ENCODE measurements at regions not wholly inside any gene's neighbourhood (a gene's known extent, or its start where the extent isn't known, plus 50 kb on each side); places are given as distances from the start of the nearest gene placed in this dataset.

DNA sequence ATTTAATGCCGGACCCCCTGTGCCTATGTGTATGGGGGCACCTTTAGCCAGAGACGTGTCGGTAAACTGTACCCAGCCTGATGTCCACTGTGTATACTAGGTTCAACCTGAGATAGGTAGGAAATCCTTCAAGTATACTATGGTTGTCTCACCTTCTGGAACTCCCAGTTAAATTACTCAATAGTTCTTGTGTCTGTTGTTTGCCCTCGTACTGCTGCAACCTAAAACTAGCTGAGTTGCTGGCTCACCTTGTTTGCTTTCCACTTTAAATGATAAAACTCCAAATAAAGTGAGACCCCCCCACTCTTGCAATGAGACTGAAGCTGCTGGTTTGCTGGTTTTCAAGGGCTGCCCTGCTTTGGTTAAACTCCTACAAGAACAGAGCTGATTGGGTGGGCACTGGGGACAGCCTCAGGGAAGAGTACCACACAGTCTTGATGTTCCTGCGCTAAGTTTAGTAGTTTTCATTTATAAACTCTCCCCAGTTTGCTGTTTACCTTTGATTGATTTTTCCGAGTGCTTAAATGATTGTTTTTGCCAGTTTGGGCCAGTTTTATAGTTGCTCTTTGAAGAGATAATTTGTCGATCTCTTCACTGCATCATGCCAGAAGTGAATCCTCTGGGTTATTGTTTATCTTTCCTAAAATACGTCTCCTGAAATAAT, 1281.8 kb upstream of the MAP3K7 start:
- Histone ChIP-seq H3K9ac (ENCODE audit: extremely low read depth, insufficient read length, low read length) (no peak overlapping the region), H3T11ph (ENCODE audit: low read length) (no peak overlapping the region), H4K5ac (ENCODE audit: insufficient read length, low read depth, low read length) (no peak overlapping the region), H3K14ac (ENCODE audit: insufficient read depth, low read length) (no peak overlapping the region), H3K4me1 (ENCODE audit: insufficient read depth, low read length) (no peaks in the 10 kb centered on the region), H2AFZ (ENCODE audit: low read length) (no peak overlapping the region), H2BK15ac (ENCODE audit: low read depth, low read length) (no peak overlapping the region), H4K20me1 (ENCODE audit: control insufficient read depth, insufficient read depth, insufficient read length) (no peaks in the 10 kb centered on the region), H4K91ac (ENCODE audit: insufficient read length, low read depth, low read length) (no peak overlapping the region), H3K23ac (ENCODE audit: insufficient read length, low read depth, low read length) (no peak overlapping the region), H2AK5ac (ENCODE audit: insufficient read length, low read length) (no peak overlapping the region), H3K79me1 (ENCODE audit: insufficient read depth, low read depth, low read length, poor library complexity, severe bottlenecking) (no peaks in the 10 kb centered on the region), H3K56ac (ENCODE audit: insufficient read length, low read depth, low read length) (no peak overlapping the region), H3K79me2 (ENCODE audit: insufficient read depth, low read length) (no peaks in the 10 kb centered on the region), H3K4me2 (ENCODE audit: insufficient read depth, insufficient read length, low read length) (no peak overlapping the region), H3K27ac (ENCODE audit: insufficient read length, low read depth, low read length) (no peak overlapping the region), H2BK20ac (ENCODE audit: low read depth, low read length, poor library complexity, severe bottlenecking) (no peak overlapping the region), H2BK120ac (ENCODE audit: low read depth, low read length, poor library complexity, severe bottlenecking) (no peak overlapping the region), H3K9me3 (ENCODE audit: control insufficient read depth, low read depth, low read length) (no peaks in the 10 kb centered on the region), H3K23me2 (ENCODE audit: insufficient read length, low read depth, low read length, poor library complexity, severe bottlenecking) (no peaks in the 10 kb centered on the region), H3K18ac (ENCODE audit: insufficient read length, low read depth, low read length) (no peak overlapping the region), H3K4ac (ENCODE audit: low read depth, low read length) (no peak overlapping the region), H2BK5ac (ENCODE audit: insufficient read length, low read length) (no peak overlapping the region), H2BK12ac (ENCODE audit: insufficient read length, low read depth, low read length) (no peak overlapping the region), H3K27me3 (ENCODE audit: insufficient read depth, low read length) (no peaks in the 10 kb centered on the region), H4K8ac (replicated peaks; ENCODE audit: insufficient read length, low read depth, low read length) (no peak overlapping the region)
- peaks cover 0 to 2% (median 0%) of the 10 kb centered on the region in 3 experiments; a peak in 1 of 7 replicates for H3K36me3 Mint-ChIP-seq (ENCODE audit: insufficient read depth in 1 of 3, low read depth in 3 of 3)
- H3K27ac Mint-ChIP-seq = no peak overlapping the region
- no CpG with 5 or more reads among the region's 8 CpGs for WGBS (ENCODE audit: extremely low coverage, insufficient read length, low lambda C conversion rate)
- no peak for DNase-seq
- H3K9me3 Mint-ChIP-seq = peaks cover 4% of the 10 kb centered on the region in 2 experiments; a peak in 3 of 5 replicates
- H3K4me3 Mint-ChIP-seq = no peak overlapping the region
- H3K4me1 Mint-ChIP-seq = no peaks in the 10 kb centered on the region
- no peaks in the 10 kb centered on the region for H3K27me3 Mint-ChIP-seq (ENCODE audit: low read depth)
- TF ChIP-seq, protein P1, sequence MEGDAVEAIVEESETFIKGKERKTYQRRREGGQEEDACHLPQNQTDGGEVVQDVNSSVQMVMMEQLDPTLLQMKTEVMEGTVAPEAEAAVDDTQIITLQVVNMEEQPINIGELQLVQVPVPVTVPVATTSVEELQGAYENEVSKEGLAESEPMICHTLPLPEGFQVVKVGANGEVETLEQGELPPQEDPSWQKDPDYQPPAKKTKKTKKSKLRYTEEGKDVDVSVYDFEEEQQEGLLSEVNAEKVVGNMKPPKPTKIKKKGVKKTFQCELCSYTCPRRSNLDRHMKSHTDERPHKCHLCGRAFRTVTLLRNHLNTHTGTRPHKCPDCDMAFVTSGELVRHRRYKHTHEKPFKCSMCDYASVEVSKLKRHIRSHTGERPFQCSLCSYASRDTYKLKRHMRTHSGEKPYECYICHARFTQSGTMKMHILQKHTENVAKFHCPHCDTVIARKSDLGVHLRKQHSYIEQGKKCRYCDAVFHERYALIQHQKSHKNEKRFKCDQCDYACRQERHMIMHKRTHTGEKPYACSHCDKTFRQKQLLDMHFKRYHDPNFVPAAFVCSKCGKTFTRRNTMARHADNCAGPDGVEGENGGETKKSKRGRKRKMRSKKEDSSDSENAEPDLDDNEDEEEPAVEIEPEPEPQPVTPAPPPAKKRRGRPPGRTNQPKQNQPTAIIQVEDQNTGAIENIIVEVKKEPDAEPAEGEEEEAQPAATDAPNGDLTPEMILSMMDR (conservative IDR thresholded peaks at IDR 0.05) = no peak

Measured in H9 (cell line).